Pulmonary artery endothelial cell (primary cell): ENCODE measurements at regions not wholly inside any gene's neighbourhood (a gene's known extent, or its start where the extent isn't known, plus 50 kb on each side); places are given as distances from the start of the nearest gene placed in this dataset.
A peak's percentile ranks its signal among the peaks of the same experiment; 100 is the strongest.
"Not testable (repeated sequence)": the region's sequence is repeated elsewhere in the genome, so short reads cannot be mapped to it uniquely, and the experiment has no call there.

ENCODE experiments used
- DNase-seq: peaks from one replicate; pipeline ENCODE4 v3.0.0-alpha.2; 2011; ENCODE audit warnings: low read depth, low spot score

- DNase-seq = peak; percentile 15
These were observed 132.6 kb upstream of the ZEB1 start for GRCh38 chr10:31186225-31187000.

- no peak for DNase-seq
These were observed 131.8 kb upstream of the ZEB1 start for GRCh38 chr10:31187182-31187581.

- no peak for DNase-seq
These were observed 131.3 kb upstream of the ZEB1 start for GRCh38 chr10:31187607-31188210.

GRCh38 chr10:31188792-31189406 is 130.1 kb upstream of the ZEB1 start:
- no peak for DNase-seq

- DNase-seq = no peak
These were observed 128.5 kb upstream of the ZEB1 start for GRCh38 chr10:31190488-31190887.

GRCh38 chr10:31192475-31192874 is 126.5 kb upstream of the ZEB1 start:
- no peak for DNase-seq

- no peak for DNase-seq
These were observed 124.0 kb upstream of the ZEB1 start for GRCh38 chr10:31194986-31195385.

- DNase-seq = no peak
These were observed 121.1 kb upstream of the ZEB1 start for GRCh38 chr10:31197886-31198285.

GRCh38 chr10:31204090-31204489 is 114.9 kb upstream of the ZEB1 start:
- DNase-seq = no peak

- DNase-seq = no peak
These were observed 111.4 kb upstream of the ZEB1 start for GRCh38 chr10:31207636-31208035.

- DNase-seq = no peak
These were observed 109.5 kb upstream of the ZEB1 start for GRCh38 chr10:31209478-31209877.

- no peak for DNase-seq
These were observed 108.8 kb upstream of the ZEB1 start for GRCh38 chr10:31210190-31210589.

- no peak for DNase-seq
These were observed 105.1 kb upstream of the ZEB1 start for GRCh38 chr10:31213959-31214358.

- no peak for DNase-seq
These were observed 104.0 kb upstream of the ZEB1 start for GRCh38 chr10:31215052-31215451.

- no peak for DNase-seq
These were observed 99.7 kb upstream of the ZEB1 start for GRCh38 chr10:31219306-31219705.

- not testable (repeated sequence) for DNase-seq
These were observed 90.2 kb upstream of the ZEB1 start for GRCh38 chr10:31228780-31229179.

- DNase-seq = no peak
These were observed 79.1 kb upstream of the ZEB1 start for GRCh38 chr10:31239961-31240360.

- peak; percentile 59 for DNase-seq
These were observed 76.1 kb upstream of the ZEB1 start for GRCh38 chr10:31242902-31243301.

GRCh38 chr10:31251118-31251517 is 67.9 kb upstream of the ZEB1 start:
- not testable (repeated sequence) for DNase-seq

- no peak for DNase-seq
These were observed 65.8 kb upstream of the ZEB1 start for GRCh38 chr10:31253237-31253636.

GRCh38 chr10:31261511-31262311 is 57.3 kb upstream of the ZEB1 start:
- no peak for DNase-seq

- no peak for DNase-seq
These were observed 56.3 kb upstream of the ZEB1 start for GRCh38 chr10:31262672-31263071.
